ENCODE measurements at regions not wholly inside any gene's neighbourhood (a gene's known extent, or its start where the extent isn't known, plus 50 kb on each side); places are given as distances from the start of the nearest gene placed in this dataset.
"Not testable (repeated sequence)": the region's sequence is repeated elsewhere in the genome, so short reads cannot be mapped to it uniquely, and the experiment has no call there.

GRCh38 chr20:30963591-30963990, 293.9 kb upstream of the DEFB115 start:
- no peak for DNase-seq
- no peak for ATAC-seq (ENCODE audit: insufficient read depth, low FRiP score)
- no peak for TF ChIP-seq CTCF (IDR thresholded peaks at IDR 0.05; ENCODE audit: control extremely low read depth, extremely low read depth)
- Histone ChIP-seq H3K27ac (ENCODE audit: low read depth in 1 of 2, low read length in 1 of 2) (no peak overlapping the region), H3K4me1 (ENCODE audit: control insufficient read depth in 5 of 5, insufficient read depth in 5 of 5, low read length in 5 of 5) (no peaks in the 10 kb centered on the region), H3K9ac (ENCODE audit: insufficient read depth in 1 of 2, low read length in 2 of 2) (no peak overlapping the region), H3K27me3 (ENCODE audit: control insufficient read depth in 3 of 3, insufficient read depth in 3 of 3, low read length in 2 of 3) (no peaks in the 10 kb centered on the region), H3K36me3 (ENCODE audit: control insufficient read depth in 4 of 4, insufficient read depth in 4 of 4, low read length in 4 of 4) (no peaks in the 10 kb centered on the region), H3K9me3 (ENCODE audit: control insufficient read depth in 4 of 4, insufficient read depth in 3 of 4, low read length in 3 of 4) (peaks cover 0 to 11% (median 2%) of the 10 kb centered on the region in 4 donors), H3K4me3 (no peak overlapping the region)
- 79 to 83% methylated on average over 4 of the region's 4 CpGs for WGBS, 2 donors

- DNase-seq; H3K27me3 ChIP-seq (ENCODE audit: control insufficient read depth in 3 of 3, insufficient read depth in 3 of 3, low read length in 2 of 3); H3K9ac ChIP-seq (ENCODE audit: insufficient read depth in 1 of 2, low read length in 2 of 2); H3K27ac ChIP-seq (ENCODE audit: low read depth in 1 of 2, low read length in 1 of 2); H3K36me3 ChIP-seq (ENCODE audit: control insufficient read depth in 4 of 4, insufficient read depth in 4 of 4, low read length in 4 of 4); H3K4me3 ChIP-seq; ATAC-seq (ENCODE audit: insufficient read depth, low FRiP score); H3K9me3 ChIP-seq (ENCODE audit: control insufficient read depth in 4 of 4, insufficient read depth in 3 of 4, low read length in 3 of 4); H3K4me1 ChIP-seq (ENCODE audit: control insufficient read depth in 5 of 5, insufficient read depth in 5 of 5, low read length in 5 of 5): not testable (repeated sequence)
- 90 to 91% methylated on average over 12 to 13 of the region's 13 CpGs for WGBS, 2 donors
Observed at GRCh38 chr20:30975859-30976258, 281.6 kb upstream of the DEFB115 start.

- no peak for TF ChIP-seq CTCF (IDR thresholded peaks at IDR 0.05; ENCODE audit: control extremely low read depth, extremely low read depth)
- Histone ChIP-seq H3K9me3 (ENCODE audit: control insufficient read depth in 4 of 4, insufficient read depth in 3 of 4, low read length in 3 of 4) (peaks cover 0 to 5% (median 3%) of the 10 kb centered on the region in 4 donors), H3K4me3 (no peak overlapping the region), H3K9ac (ENCODE audit: insufficient read depth in 1 of 2, low read length in 2 of 2) (no peak overlapping the region), H3K27ac (ENCODE audit: low read depth in 1 of 2, low read length in 1 of 2) (no peak overlapping the region), H3K27me3 (ENCODE audit: control insufficient read depth in 3 of 3, insufficient read depth in 3 of 3, low read length in 2 of 3) (no peaks in the 10 kb centered on the region), H3K36me3 (ENCODE audit: control insufficient read depth in 4 of 4, insufficient read depth in 4 of 4, low read length in 4 of 4) (no peaks in the 10 kb centered on the region), H3K4me1 (ENCODE audit: control insufficient read depth in 5 of 5, insufficient read depth in 5 of 5, low read length in 5 of 5) (no peaks in the 10 kb centered on the region)
- DNase-seq (no peak), ATAC-seq (ENCODE audit: insufficient read depth, low FRiP score) (no peak)
- WGBS, 2 donors, result 92 to 94% methylated on average over 18 of the region's 18 CpGs
Observed at GRCh38 chr20:30985386-30985785, 272.1 kb upstream of the DEFB115 start.

Small RNAs in the stretch of these regions (small RNA-seq; reads per million reads assigned to genes)
- 0.12 reads per million for gene RNA5SP528 (ENCODE audit: low replicate concordance)
